ENCODE measurements at regions not wholly inside any gene's neighbourhood (a gene's known extent, or its start where the extent isn't known, plus 50 kb on each side); places are given as distances from the start of the nearest gene placed in this dataset.

DNA sequence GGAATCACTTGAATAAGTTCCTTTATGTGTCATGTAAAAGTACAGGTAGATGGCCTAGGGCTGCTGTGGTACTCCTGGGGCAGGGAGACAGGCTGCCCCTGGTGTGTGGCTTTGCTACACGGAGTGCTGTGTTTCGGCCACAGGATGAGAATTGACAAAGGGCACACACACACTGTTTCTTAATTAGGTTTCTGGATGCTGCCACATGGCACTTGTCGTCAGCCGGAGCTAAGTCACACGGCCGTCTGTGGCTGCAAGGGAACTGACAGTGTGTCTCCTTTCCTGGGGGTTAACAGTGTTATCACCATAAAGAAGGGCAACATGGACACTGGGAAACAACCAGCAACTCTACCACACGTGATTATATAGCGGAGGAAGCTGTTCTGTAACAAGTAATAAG is 55.7 kb upstream of the CREB5 start:
- TF ChIP-seq, protein P1, sequence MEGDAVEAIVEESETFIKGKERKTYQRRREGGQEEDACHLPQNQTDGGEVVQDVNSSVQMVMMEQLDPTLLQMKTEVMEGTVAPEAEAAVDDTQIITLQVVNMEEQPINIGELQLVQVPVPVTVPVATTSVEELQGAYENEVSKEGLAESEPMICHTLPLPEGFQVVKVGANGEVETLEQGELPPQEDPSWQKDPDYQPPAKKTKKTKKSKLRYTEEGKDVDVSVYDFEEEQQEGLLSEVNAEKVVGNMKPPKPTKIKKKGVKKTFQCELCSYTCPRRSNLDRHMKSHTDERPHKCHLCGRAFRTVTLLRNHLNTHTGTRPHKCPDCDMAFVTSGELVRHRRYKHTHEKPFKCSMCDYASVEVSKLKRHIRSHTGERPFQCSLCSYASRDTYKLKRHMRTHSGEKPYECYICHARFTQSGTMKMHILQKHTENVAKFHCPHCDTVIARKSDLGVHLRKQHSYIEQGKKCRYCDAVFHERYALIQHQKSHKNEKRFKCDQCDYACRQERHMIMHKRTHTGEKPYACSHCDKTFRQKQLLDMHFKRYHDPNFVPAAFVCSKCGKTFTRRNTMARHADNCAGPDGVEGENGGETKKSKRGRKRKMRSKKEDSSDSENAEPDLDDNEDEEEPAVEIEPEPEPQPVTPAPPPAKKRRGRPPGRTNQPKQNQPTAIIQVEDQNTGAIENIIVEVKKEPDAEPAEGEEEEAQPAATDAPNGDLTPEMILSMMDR (IDR thresholded peaks at IDR 0.05 in 4 of 5, conservative IDR thresholded peaks at IDR 0.05 in 1 of 5), result no peak
- no peak for TF ChIP-seq POLR2A (IDR thresholded peaks at IDR 0.05)
